Thyroid gland (tissue), 4 donors: ENCODE measurements at regions not wholly inside any gene's neighbourhood (a gene's known extent, or its start where the extent isn't known, plus 50 kb on each side); places are given as distances from the start of the nearest gene placed in this dataset.

ENCODE experiments used
- CTCF ChIP-seq, 6 experiments: fragments of 200-600 bp in 3 of 6; fragments of 450-650 bp in 3 of 6; sonication (generic) in 3 of 6; IDR thresholded peaks; one replicate each; pipeline ENCODE4 v1.5.1; 2016 to 2019; ENCODE audit warnings: antibody characterized with exemption in 6 of 6, mild to moderate bottlenecking in 2 of 6, inconsistent platforms in 1 of 6, moderate library complexity in 1 of 6
- POLR2A ChIP-seq, 2 donors: fragments of 450-650 bp; IDR thresholded peaks; one replicate each; pipeline ENCODE4 v1.6.1; 2017; ENCODE audit warnings: antibody characterized with exemption in 2 of 2, mild to moderate bottlenecking in 2 of 2, moderate library complexity in 1 of 2

- TF ChIP-seq CTCF (IDR thresholded peaks at IDR 0.05) (no peak), POLR2A (IDR thresholded peaks at IDR 0.05) (no peak)
Observed at GRCh38 chr11:116644941-116645305, 127.9 kb downstream of the BUD13 start.
